ENCODE measurements at regions not wholly inside any gene's neighbourhood (a gene's known extent, or its start where the extent isn't known, plus 50 kb on each side); places are given as distances from the start of the nearest gene placed in this dataset.

- H3K9ac ChIP-seq (ENCODE audit: low read depth, low read length): no peak overlapping the region
- ChIA-PET CTCF (no interaction called here), POLR2A (ENCODE audit: unreplicated experiment) (no interaction called here)
- dilution Hi-C loops (cut with HindIII; ENCODE audit: low sequenced_read_pairs, unreplicated experiment) (no loop called here), intact Hi-C loops (cut with micrococcal nuclease) (no loop called here), in situ Hi-C loops (cut with MboI; ENCODE audit: low sequenced_read_pairs) (no loop called here)
- no peak overlapping the region for H3K18ac ChIP-seq (ENCODE audit: low read depth, low read length)
- no peak overlapping the region for H4K91ac ChIP-seq (ENCODE audit: insufficient read depth, low read depth, low read length)
- ATAC-seq (ENCODE audit: low read depth) (no peak), DNase-seq (no peak)
- H2AK5ac ChIP-seq (ENCODE audit: low read depth, low read length): no peak overlapping the region
- H3K4ac ChIP-seq (ENCODE audit: low read depth, low read length): no peak overlapping the region
- no peak overlapping the region for H2AK9ac ChIP-seq (replicated peaks; ENCODE audit: low read depth, low read length, poor library complexity)
- H3K79me1 ChIP-seq (ENCODE audit: low read depth in 1 of 2, low read length in 2 of 2): no peaks in the 10 kb centered on the region
- H3K23ac ChIP-seq (ENCODE audit: low read depth, low read length): no peak overlapping the region
- H3K4me1 ChIP-seq (ENCODE audit: control insufficient read depth, insufficient read depth, low read length): no peaks in the 10 kb centered on the region
- no peak overlapping the region for H4K5ac ChIP-seq (ENCODE audit: low read depth, low read length)
- H3K9me3 ChIP-seq (ENCODE audit: control insufficient read depth, insufficient read depth, low read length): no peaks in the 10 kb centered on the region
- no peaks in the 10 kb centered on the region for H3K9me1 ChIP-seq (ENCODE audit: insufficient read depth, low read length)
- H2BK5ac ChIP-seq (ENCODE audit: low read depth, low read length, poor library complexity, severe bottlenecking): no peak overlapping the region
- no CpG with 5 or more reads among the region's 3 CpGs for WGBS, 2 experiments (ENCODE audit: extremely low coverage in 2 of 2, insufficient read length in 1 of 2)
- BruUV-seq (replicated peaks): no TSS peak
- TF ChIP-seq RAD21 (IDR thresholded peaks at IDR 0.05; ENCODE audit: low read length): no peak
- no peak for TF ChIP-seq NFE2L2 (IDR thresholded peaks at IDR 0.05; ENCODE audit: low read depth, low read length)
- TF ChIP-seq RFX5 (IDR thresholded peaks at IDR 0.05; ENCODE audit: low read depth, low read length): no peak
- TF ChIP-seq USF2 (IDR thresholded peaks at IDR 0.05; ENCODE audit: low read depth, low read length): no peak
- no peak for TF ChIP-seq RCOR1 (IDR thresholded peaks at IDR 0.05; ENCODE audit: insufficient replicate concordance, low read length)
- TF ChIP-seq POLR2A (IDR thresholded peaks at IDR 0.05; ENCODE audit: low read depth, low read length): no peak
- TF ChIP-seq CHD1 (IDR thresholded peaks at IDR 0.05; ENCODE audit: low read depth, low read length): no peak
- TF ChIP-seq FOS (IDR thresholded peaks at IDR 0.05; ENCODE audit: low read depth, low read length): no peak
- H3K56ac ChIP-seq (ENCODE audit: extremely low read depth, insufficient read depth, low read length): no peak overlapping the region
- no peaks in the 10 kb centered on the region for H3K36me3 ChIP-seq (ENCODE audit: control insufficient read depth, insufficient read depth, low read length)
- H3K27me3 ChIP-seq (ENCODE audit: control insufficient read depth, insufficient read depth, low read length): no peaks in the 10 kb centered on the region
- no peak overlapping the region for H2BK120ac ChIP-seq (ENCODE audit: low read depth, low read length)
- H3K27ac ChIP-seq (ENCODE audit: insufficient read depth, low read length): no peak overlapping the region
- H3K4me2 ChIP-seq (ENCODE audit: low read depth, low read length): no peak overlapping the region
- H4K8ac ChIP-seq (ENCODE audit: low read depth in 2 of 2, low read length in 2 of 2): no peak overlapping the region
- H3K14ac ChIP-seq (replicated peaks; ENCODE audit: low read depth, low read length): no peak overlapping the region
- no peak overlapping the region for H2BK20ac ChIP-seq (ENCODE audit: low read depth, low read length)
- H2BK15ac ChIP-seq (ENCODE audit: low read depth, low read length): no peak overlapping the region
- no peak overlapping the region for H2AFZ ChIP-seq (replicated peaks; ENCODE audit: low read length, poor library complexity)
- no peak overlapping the region for H3K4me3 ChIP-seq (ENCODE audit: insufficient read depth, low read depth, low read length)
- H4K20me1 ChIP-seq (ENCODE audit: insufficient read depth, low read length): no peaks in the 10 kb centered on the region
Observed at GRCh38 chr14:87260460-87260859, 732.5 kb downstream of the GALC start.

Measured in IMR-90 (cell line).